ENCODE measurements at regions not wholly inside any gene's neighbourhood (a gene's known extent, or its start where the extent isn't known, plus 50 kb on each side); places are given as distances from the start of the nearest gene placed in this dataset.

- no peak for DNase-seq
These were observed 171.9 kb upstream of the RAB4A start for GRCh38 chr1:229098903-229099578.

GRCh38 chr1:229101011-229101871, 169.7 kb upstream of the RAB4A start:
- peak; percentile 61 for DNase-seq

GRCh38 chr1:229102741-229103391, 168.0 kb upstream of the RAB4A start:
- DNase-seq, result peak; percentile 65

- DNase-seq, result no peak
These were observed 166.3 kb upstream of the RAB4A start for GRCh38 chr1:229104654-229105053.

- no peak for DNase-seq
These were observed 165.8 kb upstream of the RAB4A start for GRCh38 chr1:229105109-229105508.

GRCh38 chr1:229105822-229106525, 164.9 kb upstream of the RAB4A start:
- DNase-seq, result no peak

GRCh38 chr1:229106526-229107125, 164.3 kb upstream of the RAB4A start:
- DNase-seq, result no peak

- no peak for DNase-seq
These were observed 163.6 kb upstream of the RAB4A start for GRCh38 chr1:229107304-229107815.

GRCh38 chr1:229107972-229108371, 162.9 kb upstream of the RAB4A start:
- DNase-seq, result no peak

- DNase-seq, result no peak
These were observed 162.2 kb upstream of the RAB4A start for GRCh38 chr1:229108598-229109201.

- DNase-seq, result no peak
These were observed 161.6 kb upstream of the RAB4A start for GRCh38 chr1:229109320-229109761.

- DNase-seq, result no peak
These were observed 159.9 kb upstream of the RAB4A start for GRCh38 chr1:229110986-229111385.

GRCh38 chr1:229111703-229112319, 159.1 kb upstream of the RAB4A start:
- DNase-seq, result no peak

GRCh38 chr1:229112832-229113548, 157.9 kb upstream of the RAB4A start:
- no peak for DNase-seq

- peak; percentile 69 for DNase-seq
These were observed 156.6 kb upstream of the RAB4A start for GRCh38 chr1:229114315-229114714.

GRCh38 chr1:229114850-229115365, 156.0 kb upstream of the RAB4A start:
- DNase-seq, result peak; percentile 47

GRCh38 chr1:229116114-229116513, 154.8 kb upstream of the RAB4A start:
- no peak for DNase-seq

- peak; percentile 16 for DNase-seq
These were observed 153.1 kb upstream of the RAB4A start for GRCh38 chr1:229117664-229118300.

- DNase-seq, result no peak
These were observed 152.3 kb upstream of the RAB4A start for GRCh38 chr1:229118477-229119061.

- no peak for DNase-seq
These were observed 151.8 kb upstream of the RAB4A start for GRCh38 chr1:229119161-229119560.

All from fibroblast of skin of right quadriceps (primary cell).